Astrocyte (in vitro differentiated cells and primary cell): ENCODE measurements at regions not wholly inside any gene's neighbourhood (a gene's known extent, or its start where the extent isn't known, plus 50 kb on each side); places are given as distances from the start of the nearest gene placed in this dataset.

Experiments
- CTCF ChIP-seq: IDR thresholded peaks from 2 replicates; pipeline ENCODE4 v1.5.1; 2011; ENCODE audit warnings: low read depth, mild to moderate bottlenecking, inconsistent platforms, low read length, moderate library complexity; ENCODE audit not compliant: insufficient read depth
- EZH2 ChIP-seq: IDR thresholded peaks from 2 replicates; pipeline ENCODE4 v1.6.1; 2012; ENCODE audit warnings: mild to moderate bottlenecking, low read length, inconsistent platforms; ENCODE audit not compliant: insufficient read depth

- TF ChIP-seq CTCF (no peak), EZH2 (no peak)
These were observed 133.8 kb upstream of the PHACTR3 start for GRCh38 chr20:59470521-59470920.
